Fibroblast of gingiva (primary cell): ENCODE measurements at regions not wholly inside any gene's neighbourhood (a gene's known extent, or its start where the extent isn't known, plus 50 kb on each side); places are given as distances from the start of the nearest gene placed in this dataset.

Experiments
- DNase-seq: peaks from one replicate; pipeline ENCODE4 v3.0.0-alpha.2; 2011; ENCODE audit warnings: low read depth

GRCh38 chr18:55780586-55781071 lies 192.6 kb upstream of the TCF4 start:
- no peak for DNase-seq

GRCh38 chr18:55779691-55780585 lies 191.9 kb upstream of the TCF4 start:
- no peak for DNase-seq

- no peak for DNase-seq
Observed at GRCh38 chr18:55778788-55779690, 191.0 kb upstream of the TCF4 start.

GRCh38 chr18:55777666-55778304 lies 189.8 kb upstream of the TCF4 start:
- DNase-seq, result no peak

- DNase-seq, result no peak
Observed at GRCh38 chr18:55775972-55776371, 188.0 kb upstream of the TCF4 start.

GRCh38 chr18:55774505-55774904 lies 186.5 kb upstream of the TCF4 start:
- DNase-seq, result no peak

- no peak for DNase-seq
Observed at GRCh38 chr18:55768255-55768654, 180.3 kb upstream of the TCF4 start.

- DNase-seq, result no peak
Observed at GRCh38 chr18:55764386-55764785, 176.4 kb upstream of the TCF4 start.

GRCh38 chr18:55763805-55764204 lies 175.8 kb upstream of the TCF4 start:
- DNase-seq, result no peak

GRCh38 chr18:55763298-55763697 lies 175.3 kb upstream of the TCF4 start:
- no peak for DNase-seq

- DNase-seq, result no peak
Observed at GRCh38 chr18:55762424-55762823, 174.4 kb upstream of the TCF4 start.

- no peak for DNase-seq
Observed at GRCh38 chr18:55753643-55754263, 165.8 kb upstream of the TCF4 start.

- DNase-seq, result no peak
Observed at GRCh38 chr18:55751476-55751875, 163.5 kb upstream of the TCF4 start.

GRCh38 chr18:55748227-55748738 lies 160.3 kb upstream of the TCF4 start:
- DNase-seq, result no peak

GRCh38 chr18:55744206-55744605 lies 156.2 kb upstream of the TCF4 start:
- no peak for DNase-seq

- no peak for DNase-seq
Observed at GRCh38 chr18:55743736-55744135, 155.7 kb upstream of the TCF4 start.

GRCh38 chr18:55743133-55743532 lies 155.1 kb upstream of the TCF4 start:
- DNase-seq, result no peak

GRCh38 chr18:55739488-55739887 lies 151.5 kb upstream of the TCF4 start:
- DNase-seq, result no peak

GRCh38 chr18:55738483-55739114 lies 150.6 kb upstream of the TCF4 start:
- DNase-seq, result no peak

- DNase-seq, result no peak
Observed at GRCh38 chr18:55737781-55738468, 149.9 kb upstream of the TCF4 start.

GRCh38 chr18:55737266-55737665 lies 149.3 kb upstream of the TCF4 start:
- DNase-seq, result no peak
